Activated CD8-positive, alpha-beta T cell treated with anti-CD3 and anti-CD28 coated beads, Interleukin-2, amount 10 ng/mL, durations not matched to agents 7 days and 5 days (primary cell): ENCODE measurements at regions not wholly inside any gene's neighbourhood (a gene's known extent, or its start where the extent isn't known, plus 50 kb on each side); places are given as distances from the start of the nearest gene placed in this dataset.

Source experiments
- ATAC-seq: fragments of 150-1000 bp; cut with Tn5 transposase; one replicate; pipeline ENCODE4 v1.10.0; 2021; ENCODE audit warnings: moderate library complexity
- CTCF ChIA-PET: fragments of 350-600 bp; sonication (Branson Sonifier 250); formaldehyde crosslinking; loops from one replicate; lab custom pipeline; 2021; ENCODE audit warnings: antibody characterized with exemption; lab: Charles Lee
- POLR2A ChIA-PET: fragments of 350-600 bp; sonication (Branson Sonifier 250); formaldehyde crosslinking; loops from one replicate; lab custom pipeline; 2021; ENCODE audit warnings: antibody characterized with exemption; lab: Charles Lee
- DNase-seq: peaks from one replicate; pipeline ENCODE4 v3.0.0-alpha.2; 2020
- H3K27ac Mint-ChIP-seq: one replicate; pipeline ENCODE4 v1.8.0; 2021; ENCODE audit warnings: mild to moderate bottlenecking, mixed read lengths
- H3K27me3 Mint-ChIP-seq: one replicate; pipeline ENCODE4 v1.8.0; 2021; ENCODE audit warnings: low read depth, mixed read lengths
- H3K36me3 Mint-ChIP-seq: one replicate; pipeline ENCODE4 v1.8.0; 2021; ENCODE audit warnings: low read depth, mixed read lengths
- H3K4me1 Mint-ChIP-seq: one replicate; pipeline ENCODE4 v1.8.0; 2021; ENCODE audit warnings: low read depth, mixed read lengths
- H3K4me3 Mint-ChIP-seq: one replicate; pipeline ENCODE4 v1.8.0; 2021; ENCODE audit warnings: mild to moderate bottlenecking, mixed read lengths
- H3K9me3 Mint-ChIP-seq: one replicate; pipeline ENCODE4 v1.8.0; 2022; ENCODE audit warnings: mixed read lengths; ENCODE audit not compliant: insufficient read depth

DNA sequence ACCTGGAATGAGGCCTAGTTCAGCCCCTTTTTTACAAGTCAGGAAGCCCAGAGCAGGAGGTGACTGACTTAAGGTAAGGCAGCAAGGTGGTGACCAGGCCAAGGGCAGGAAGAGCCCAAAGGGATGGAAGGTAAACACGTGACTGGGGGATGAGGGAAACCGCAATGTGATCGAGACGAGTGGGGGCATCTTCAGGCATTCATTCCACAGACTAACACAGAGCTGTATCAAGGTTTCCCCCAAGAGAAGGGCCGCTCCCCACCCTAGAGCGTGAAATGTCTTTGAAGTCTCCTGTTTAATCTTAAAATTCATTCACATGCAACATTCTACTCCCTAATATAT lies 76.3 kb upstream of the PIM1 start:
- H3K4me1 Mint-ChIP-seq, result peaks cover 21% of the 10 kb centered on the region
- H3K4me3 Mint-ChIP-seq, result no peak overlapping the region
- CTCF ChIA-PET, result no interaction called here
- H3K27me3 Mint-ChIP-seq, result peaks cover 3% of the 10 kb centered on the region
- no peak overlapping the region for H3K27ac Mint-ChIP-seq
- POLR2A ChIA-PET, result no interaction called here
- no peaks in the 10 kb centered on the region for H3K9me3 Mint-ChIP-seq
- no peaks in the 10 kb centered on the region for H3K36me3 Mint-ChIP-seq
- no peak for DNase-seq
- no peak for ATAC-seq

- H3K27me3 Mint-ChIP-seq, result peaks cover 3% of the 10 kb centered on the region
- H3K36me3 Mint-ChIP-seq, result no peaks in the 10 kb centered on the region
- no peak overlapping the region for H3K27ac Mint-ChIP-seq
- ChIA-PET POLR2A (interaction anchor here (0.7 kb wide), 1 partner anchor 528 kb away, joined by 3 read pairs; no protein-coding TSS in a partner anchor), CTCF (interaction anchor here (1.4 to 2.6 kb wide), 3 partner anchors 46 to 114 kb away, joined by 4 to 8 read pairs (median 5); no protein-coding TSS in a partner anchor)
- peaks cover 21% of the 10 kb centered on the region for H3K4me1 Mint-ChIP-seq
- H3K9me3 Mint-ChIP-seq, result no peaks in the 10 kb centered on the region
- no peak overlapping the region for H3K4me3 Mint-ChIP-seq
- ATAC-seq, result no peak
- DNase-seq, result no peak
Observed at GRCh38 chr6:37095997-37096396, 74.0 kb upstream of the PIM1 start.

DNA sequence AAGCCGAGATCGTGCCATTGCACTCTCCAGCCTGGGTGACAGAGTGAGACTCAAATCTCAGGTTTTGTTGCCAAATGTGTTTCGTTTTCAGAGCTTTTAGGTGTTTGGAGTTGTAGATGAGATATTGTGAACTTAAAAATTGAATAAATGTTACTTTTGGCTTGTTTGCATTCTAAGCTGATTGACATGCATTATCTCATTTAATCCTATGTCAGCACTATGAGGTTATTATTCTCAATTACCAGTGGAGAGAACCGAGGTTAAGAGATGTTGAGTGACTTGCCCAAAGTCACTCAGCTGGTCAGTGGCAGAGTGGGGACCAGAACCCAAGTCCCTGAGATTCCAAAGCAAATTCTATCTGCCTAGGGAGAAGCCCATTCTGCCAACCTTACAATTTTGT lies 72.6 kb upstream of the PIM1 start:
- CTCF ChIA-PET, result interaction anchor here (2.2 to 2.6 kb wide), 2 partner anchors 79 to 112 kb away, joined by 5 to 8 read pairs; no protein-coding TSS in a partner anchor
- no peak overlapping the region for H3K27ac Mint-ChIP-seq
- H3K27me3 Mint-ChIP-seq, result peaks cover 3% of the 10 kb centered on the region
- H3K9me3 Mint-ChIP-seq, result no peaks in the 10 kb centered on the region
- peaks cover 31% of the 10 kb centered on the region for H3K4me1 Mint-ChIP-seq
- DNase-seq (no peak), ATAC-seq (no peak)
- no peaks in the 10 kb centered on the region for H3K36me3 Mint-ChIP-seq
- H3K4me3 Mint-ChIP-seq, result no peak overlapping the region
- POLR2A ChIA-PET, result no interaction called here

DNA sequence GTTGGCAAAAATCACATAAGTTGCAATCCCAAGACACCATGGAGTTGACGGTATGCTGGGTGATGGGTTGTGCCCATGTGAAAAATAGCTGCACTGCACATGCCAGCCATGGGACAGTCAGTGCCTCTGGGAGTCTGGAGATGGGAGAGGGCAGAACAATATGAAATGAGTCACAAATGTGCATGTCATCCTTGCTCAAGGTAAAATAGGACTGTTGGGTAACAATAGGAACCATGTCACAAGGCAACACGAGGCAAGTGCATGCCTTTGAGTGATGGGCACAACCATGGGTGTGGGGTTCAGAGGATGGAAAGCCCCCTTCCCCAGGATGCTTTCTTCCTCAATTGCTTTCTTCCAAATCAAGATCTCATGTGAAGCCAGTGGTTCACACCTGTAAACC lies 70.5 kb upstream of the PIM1 start:
- peaks cover 3% of the 10 kb centered on the region for H3K27me3 Mint-ChIP-seq
- H3K36me3 Mint-ChIP-seq, result no peaks in the 10 kb centered on the region
- CTCF ChIA-PET, result interaction anchor here (0.9 kb wide), 1 partner anchor 9 kb away, joined by 3 read pairs; no protein-coding TSS in a partner anchor
- H3K27ac Mint-ChIP-seq, result no peak overlapping the region
- POLR2A ChIA-PET, result interaction anchor here (1.1 kb wide), 1 partner anchor 69 kb away, joined by 3 read pairs; no protein-coding TSS in a partner anchor
- DNase-seq (no peak), ATAC-seq (no peak)
- H3K4me3 Mint-ChIP-seq, result no peak overlapping the region
- H3K9me3 Mint-ChIP-seq, result no peaks in the 10 kb centered on the region
- H3K4me1 Mint-ChIP-seq, result peaks cover 38% of the 10 kb centered on the region

DNA sequence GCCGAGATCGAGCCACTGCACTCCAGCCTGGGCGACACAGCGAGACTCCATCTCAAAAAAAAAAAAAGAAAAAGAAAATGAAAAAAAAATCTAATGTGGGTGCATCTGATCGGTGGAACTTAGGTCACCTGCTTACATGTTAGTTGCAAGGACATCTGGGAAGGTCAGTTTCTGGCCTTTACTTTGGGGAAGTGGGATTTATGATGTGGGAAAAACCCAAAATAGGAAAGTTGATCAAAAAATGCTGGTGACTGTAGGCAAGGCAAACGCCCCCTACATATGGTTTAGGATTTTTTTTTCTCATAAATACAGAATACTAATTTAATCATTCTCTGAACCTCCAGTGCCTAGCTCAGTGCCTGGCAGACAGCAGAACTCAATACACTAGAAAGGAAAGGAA lies 69.2 kb upstream of the PIM1 start:
- DNase-seq, result no peak
- Mint-ChIP-seq H3K27me3 (peaks cover 3% of the 10 kb centered on the region), H3K9me3 (no peaks in the 10 kb centered on the region), H3K4me3 (no peak overlapping the region), H3K36me3 (no peaks in the 10 kb centered on the region), H3K4me1 (peaks cover 42% of the 10 kb centered on the region), H3K27ac (no peak overlapping the region)
- CTCF ChIA-PET, result no interaction called here
- POLR2A ChIA-PET, result no interaction called here
- no peak for ATAC-seq

DNA sequence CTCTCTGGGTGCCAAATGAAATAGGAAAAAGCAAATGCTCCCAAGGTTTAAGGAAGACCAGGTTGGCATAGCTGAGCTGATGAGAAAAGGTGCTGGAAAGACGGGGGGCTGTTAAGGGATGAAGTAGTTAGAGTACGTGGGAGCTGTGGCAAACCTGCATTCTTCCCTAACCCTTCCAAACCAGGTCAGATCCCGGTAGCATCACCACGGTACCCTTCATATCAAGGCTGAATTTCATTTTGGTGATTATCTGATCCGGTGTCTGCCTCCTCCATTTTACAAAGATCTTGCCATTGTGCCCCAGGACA lies 68.0 kb upstream of the PIM1 start:
- peak overlapping the region; percentile 74 for H3K27ac Mint-ChIP-seq
- no peaks in the 10 kb centered on the region for H3K9me3 Mint-ChIP-seq
- no peaks in the 10 kb centered on the region for H3K36me3 Mint-ChIP-seq
- POLR2A ChIA-PET, result interaction anchor here (0.6 to 1.3 kb wide), 8 partner anchors 15 to 107 kb away, joined by 3 to 9 read pairs (median 4); no protein-coding TSS in a partner anchor
- CTCF ChIA-PET, result interaction anchor here (0.8 to 2.1 kb wide), 6 partner anchors 12 to 108 kb away, joined by 3 to 12 read pairs (median 8); no protein-coding TSS in a partner anchor
- peaks cover 3% of the 10 kb centered on the region for H3K27me3 Mint-ChIP-seq
- DNase-seq, result no peak
- ATAC-seq, result no peak
- peaks cover 50% of the 10 kb centered on the region for H3K4me1 Mint-ChIP-seq
- H3K4me3 Mint-ChIP-seq, result peak overlapping the region; percentile 52

- Mint-ChIP-seq H3K4me1 (peaks cover 56% of the 10 kb centered on the region), H3K4me3 (peak overlapping the region; percentile 67), H3K36me3 (no peaks in the 10 kb centered on the region), H3K9me3 (no peaks in the 10 kb centered on the region), H3K27ac (peak overlapping the region; percentile 81), H3K27me3 (peaks cover 3% of the 10 kb centered on the region)
- DNase-seq (peak; percentile 83), ATAC-seq (peak; percentile 92)
- ChIA-PET CTCF (interaction anchor here (0.8 to 2.1 kb wide), 6 partner anchors 13 to 107 kb away, joined by 3 to 12 read pairs (median 8); no protein-coding TSS in a partner anchor), POLR2A (interaction anchor here (0.6 to 1.3 kb wide), 10 partner anchors 16 to 106 kb away, joined by 3 to 9 read pairs (median 4); no protein-coding TSS in a partner anchor)
Observed at GRCh38 chr6:37102299-37103168, 67.4 kb upstream of the PIM1 start.

GRCh38 chr6:37103169-37104039 lies 66.5 kb upstream of the PIM1 start:
- Mint-ChIP-seq H3K27me3 (no peaks in the 10 kb centered on the region), H3K27ac (peak overlapping the region; percentile 81), H3K4me3 (peak overlapping the region; percentile 67), H3K4me1 (peaks cover 56% of the 10 kb centered on the region), H3K36me3 (no peaks in the 10 kb centered on the region), H3K9me3 (no peaks in the 10 kb centered on the region)
- ChIA-PET POLR2A (interaction anchor here (0.7 to 1.3 kb wide), 3 partner anchors 68 to 80 kb away, joined by 3 to 7 read pairs (median 4); no protein-coding TSS in a partner anchor), CTCF (interaction anchor here (1.1 to 2.1 kb wide), 5 partner anchors 32 to 107 kb away, joined by 3 to 12 read pairs (median 7); no protein-coding TSS in a partner anchor)
- ATAC-seq, result no peak
- no peak for DNase-seq

GRCh38 chr6:37104824-37105147 lies 65.2 kb upstream of the PIM1 start:
- Mint-ChIP-seq H3K4me3 (no peak overlapping the region), H3K4me1 (peaks cover 56% of the 10 kb centered on the region), H3K27me3 (no peaks in the 10 kb centered on the region), H3K27ac (no peak overlapping the region), H3K9me3 (no peaks in the 10 kb centered on the region), H3K36me3 (no peaks in the 10 kb centered on the region)
- ATAC-seq, result no peak
- DNase-seq, result no peak
- POLR2A ChIA-PET, result no interaction called here
- CTCF ChIA-PET, result interaction anchor here (1.3 kb wide), 1 partner anchor 87 kb away, joined by 4 read pairs; no protein-coding TSS in a partner anchor

- no peaks in the 10 kb centered on the region for H3K36me3 Mint-ChIP-seq
- H3K27me3 Mint-ChIP-seq, result no peaks in the 10 kb centered on the region
- ChIA-PET CTCF (interaction anchor here (1.3 kb wide), 1 partner anchor 87 kb away, joined by 4 read pairs; no protein-coding TSS in a partner anchor), POLR2A (no interaction called here)
- H3K9me3 Mint-ChIP-seq, result no peaks in the 10 kb centered on the region
- DNase-seq, result no peak
- no peak for ATAC-seq
- H3K4me1 Mint-ChIP-seq, result peaks cover 62% of the 10 kb centered on the region
- H3K4me3 Mint-ChIP-seq, result no peak overlapping the region
- no peak overlapping the region for H3K27ac Mint-ChIP-seq
Observed at GRCh38 chr6:37105148-37106050, 64.6 kb upstream of the PIM1 start.

DNA sequence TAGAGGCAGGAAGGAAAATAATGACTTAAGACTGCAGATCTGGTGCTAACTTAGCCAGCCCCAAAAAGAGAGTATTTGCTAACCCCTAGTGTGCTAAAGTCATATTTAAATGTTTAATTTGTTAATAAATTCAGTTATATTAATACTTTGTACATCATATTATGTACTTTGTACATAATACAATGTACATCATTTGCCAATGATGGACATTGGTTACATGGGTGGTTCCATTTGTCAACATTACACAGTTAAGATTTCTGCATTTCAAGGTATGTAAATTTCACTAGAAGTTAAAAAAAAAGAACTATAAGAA lies 63.9 kb upstream of the PIM1 start:
- ATAC-seq, result no peak
- no peak overlapping the region for H3K27ac Mint-ChIP-seq
- no peak overlapping the region for H3K4me3 Mint-ChIP-seq
- no peaks in the 10 kb centered on the region for H3K27me3 Mint-ChIP-seq
- ChIA-PET CTCF (no interaction called here), POLR2A (no interaction called here)
- H3K4me1 Mint-ChIP-seq, result peaks cover 68% of the 10 kb centered on the region
- no peaks in the 10 kb centered on the region for H3K9me3 Mint-ChIP-seq
- DNase-seq, result no peak
- H3K36me3 Mint-ChIP-seq, result no peaks in the 10 kb centered on the region
